GM12891 (cell line): ENCODE measurements at regions not wholly inside any gene's neighbourhood (a gene's known extent, or its start where the extent isn't known, plus 50 kb on each side); places are given as distances from the start of the nearest gene placed in this dataset.

Experiments used
- DNase-seq: peaks from one replicate; pipeline ENCODE4 v3.0.0; 2011; ENCODE audit warnings: low spot score; ENCODE audit not compliant: insufficient read length
- FAIRE-seq: peaks from 2 replicates; lab custom pipeline; 2011; peaks lifted over from hg19 to GRCh38; lab: Jason Lieb, UNC
- PAX5 ChIP-seq: IDR thresholded peaks from 2 replicates; pipeline ENCODE4 v1.6.1; 2011; ENCODE audit warnings: low read length, moderate library complexity, mild to moderate bottlenecking; ENCODE audit not compliant: insufficient read depth, severe bottlenecking
- POLR2A ChIP-seq: IDR thresholded peaks from 2 replicates; pipeline ENCODE4 v1.6.1; 2011; ENCODE audit warnings: low read depth, low read length, control low read depth
- POLR2AphosphoS5 ChIP-seq: IDR thresholded peaks from 2 replicates; pipeline ENCODE4 v1.6.1; 2011; ENCODE audit warnings: low read depth, low read length, control low read depth
- POU2F2 ChIP-seq: IDR thresholded peaks from 2 replicates; pipeline ENCODE4 v1.6.1; 2011; ENCODE audit warnings: low read depth, mild to moderate bottlenecking, control low read depth, low read length, moderate library complexity
- SPI1 ChIP-seq: IDR thresholded peaks from 2 replicates; pipeline ENCODE4 v1.6.1; 2011; ENCODE audit warnings: low read depth, low read length, control low read depth
- TAF1 ChIP-seq: IDR thresholded peaks from 2 replicates; pipeline ENCODE4 v1.6.1; 2011; ENCODE audit warnings: low read depth, low read length, control low read depth

DNA sequence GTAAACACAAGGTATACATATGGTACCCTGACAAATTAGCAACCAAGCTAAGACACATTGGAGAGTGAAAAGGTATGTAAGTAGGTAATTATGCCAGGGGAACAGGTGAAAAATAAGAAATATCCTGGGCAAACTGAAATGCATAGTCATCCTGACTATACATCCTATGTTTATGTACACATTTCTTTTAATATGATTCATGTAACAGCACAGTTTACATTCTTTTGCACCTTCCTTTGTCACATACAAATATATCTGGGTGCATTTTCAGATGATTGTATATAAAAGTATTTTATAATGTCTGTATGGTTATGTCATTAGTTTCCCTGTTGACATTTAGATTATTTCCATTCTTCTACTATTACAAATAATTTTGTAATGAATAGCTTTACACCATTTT is 1146.9 kb downstream of the EFNA5 start:
- no peak for TF ChIP-seq POLR2AphosphoS5
- TF ChIP-seq POLR2A, result no peak
- TF ChIP-seq TAF1, result no peak
- no peak for TF ChIP-seq POU2F2
- no peak for TF ChIP-seq PAX5
- TF ChIP-seq SPI1, result no peak
- DNase-seq (no peak), FAIRE-seq (no peak)

- no peak for TF ChIP-seq POU2F2
- TF ChIP-seq PAX5, result no peak
- no peak for TF ChIP-seq TAF1
- no peak for TF ChIP-seq POLR2A
- no peak for TF ChIP-seq SPI1
- no peak for TF ChIP-seq POLR2AphosphoS5
- FAIRE-seq, result no peak
- DNase-seq, result no peak
These were observed 1148.4 kb downstream of the EFNA5 start for GRCh38 chr5:106522296-106522695.

DNA sequence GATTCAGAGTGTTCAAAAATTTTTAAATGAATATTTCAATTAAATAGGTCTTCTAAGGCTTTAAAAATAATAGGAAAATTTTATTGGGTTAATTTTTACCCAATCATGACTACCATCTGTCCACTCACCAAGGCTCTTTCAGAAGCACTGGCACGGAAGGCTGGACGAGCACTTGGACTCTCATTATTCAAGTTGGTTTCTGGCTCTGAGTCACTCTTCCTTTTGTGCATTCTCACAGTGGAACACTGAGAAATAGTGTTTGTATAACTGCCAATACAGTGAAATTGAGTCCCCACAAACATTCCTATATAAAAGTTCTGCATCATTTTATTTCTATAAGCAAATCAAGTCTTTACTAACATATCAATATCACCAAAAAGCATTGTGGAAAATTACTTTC is 1149.0 kb downstream of the EFNA5 start:
- TF ChIP-seq PAX5, result no peak
- FAIRE-seq (no peak), DNase-seq (no peak)

- FAIRE-seq, result no peak
- no peak for DNase-seq
- no peak for TF ChIP-seq POU2F2
- no peak for TF ChIP-seq TAF1
- no peak for TF ChIP-seq POLR2A
- no peak for TF ChIP-seq SPI1
- TF ChIP-seq POLR2AphosphoS5, result no peak
- no peak for TF ChIP-seq PAX5
These were observed 1160.4 kb downstream of the EFNA5 start for GRCh38 chr5:106510321-106510720.

DNA sequence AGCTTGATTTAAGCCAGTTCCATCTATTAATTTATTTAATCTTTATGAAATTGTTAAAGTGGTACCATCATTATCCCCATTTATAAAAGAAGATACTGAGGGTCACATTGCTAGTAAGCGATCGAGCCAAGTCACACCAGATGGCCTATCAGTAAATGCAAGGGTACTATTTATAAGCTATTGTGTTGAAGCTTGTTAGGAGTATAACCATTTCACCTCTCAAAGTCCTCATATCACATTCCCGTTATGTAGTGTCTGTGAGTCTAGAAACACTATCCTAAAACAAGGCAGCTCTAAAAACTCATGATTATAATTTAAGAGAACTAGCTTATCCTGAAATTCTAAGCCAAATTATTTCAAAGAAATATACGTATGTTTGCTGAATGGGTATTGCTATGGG is 1161.8 kb downstream of the EFNA5 start:
- TF ChIP-seq POU2F2 (no peak), PAX5 (no peak), POLR2A (no peak), TAF1 (no peak), SPI1 (no peak)
- DNase-seq (no peak), FAIRE-seq (no peak)

- no peak for TF ChIP-seq SPI1
- no peak for TF ChIP-seq POLR2AphosphoS5
- TF ChIP-seq PAX5, result no peak
- FAIRE-seq, result no peak
- DNase-seq, result no peak
These were observed 1176.8 kb downstream of the EFNA5 start for GRCh38 chr5:106493910-106494309.

DNA sequence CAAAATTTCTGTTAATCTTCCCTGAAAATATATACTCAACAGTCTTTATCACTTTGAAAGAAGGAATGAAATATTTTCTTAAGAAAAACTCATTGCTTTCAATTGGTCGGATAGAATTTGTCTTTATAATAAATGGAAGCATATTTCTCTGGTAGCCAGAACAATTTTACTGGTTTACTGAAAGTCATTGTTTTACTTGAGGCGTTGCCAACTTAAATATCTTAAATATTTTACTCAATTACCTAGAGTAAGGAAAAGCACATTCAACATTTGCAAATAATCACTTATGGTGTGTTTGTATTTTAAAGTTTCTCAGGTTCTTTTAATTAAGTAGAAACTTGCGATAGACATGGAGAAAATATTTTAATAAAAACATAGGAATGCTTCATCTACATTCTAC is 1181.7 kb downstream of the EFNA5 start:
- no peak for TF ChIP-seq PAX5
- TF ChIP-seq POLR2A, result no peak
- no peak for TF ChIP-seq POU2F2
- no peak for TF ChIP-seq SPI1
- TF ChIP-seq TAF1, result no peak
- TF ChIP-seq POLR2AphosphoS5, result no peak
- FAIRE-seq (no peak), DNase-seq (no peak)

DNA sequence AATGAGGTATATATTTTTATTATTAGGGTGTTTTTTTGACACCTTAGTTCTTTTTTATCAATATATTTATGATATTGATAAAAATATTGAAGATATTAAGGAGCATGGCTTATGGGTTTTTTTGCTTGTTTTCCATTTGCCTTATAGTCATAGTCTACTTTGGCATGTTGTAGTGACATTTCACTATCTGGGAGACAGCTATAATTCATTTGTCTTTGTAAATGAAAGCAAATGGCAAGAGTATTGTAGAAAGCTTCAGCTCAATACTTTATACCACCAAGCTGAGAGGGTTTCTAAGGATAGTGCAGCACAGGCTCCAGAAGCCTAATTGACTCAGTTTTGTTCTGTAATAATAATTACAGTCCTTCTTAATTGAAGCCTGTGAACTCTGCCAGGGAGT is 1182.3 kb downstream of the EFNA5 start:
- TF ChIP-seq POU2F2 (no peak), PAX5 (no peak), TAF1 (no peak), POLR2AphosphoS5 (no peak), POLR2A (no peak), SPI1 (no peak)
- FAIRE-seq, result no peak
- DNase-seq, result no peak

DNA sequence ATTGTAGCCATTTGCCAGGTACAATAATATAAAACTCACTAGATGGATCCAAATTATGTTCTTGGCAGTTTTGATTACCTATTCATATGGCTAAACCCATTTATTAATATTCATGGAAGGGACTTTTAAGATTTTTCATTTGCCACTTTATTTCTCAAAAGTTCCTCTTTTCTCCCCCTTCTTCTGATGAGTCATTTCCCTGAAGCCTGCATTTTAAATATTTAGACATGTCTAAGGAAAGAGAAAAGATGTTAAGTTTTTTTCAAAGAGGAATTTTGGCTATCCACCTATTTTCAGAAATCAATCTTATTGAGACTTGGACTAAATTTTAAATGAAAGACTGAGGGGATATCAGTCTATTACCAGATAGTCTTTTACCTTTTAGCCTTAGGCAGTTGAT is 1189.4 kb downstream of the EFNA5 start:
- no peak for TF ChIP-seq POU2F2
- TF ChIP-seq PAX5, result no peak
- TF ChIP-seq SPI1, result no peak
- TF ChIP-seq POLR2AphosphoS5, result no peak
- no peak for TF ChIP-seq TAF1
- no peak for TF ChIP-seq POLR2A
- FAIRE-seq (no peak), DNase-seq (no peak)

DNA sequence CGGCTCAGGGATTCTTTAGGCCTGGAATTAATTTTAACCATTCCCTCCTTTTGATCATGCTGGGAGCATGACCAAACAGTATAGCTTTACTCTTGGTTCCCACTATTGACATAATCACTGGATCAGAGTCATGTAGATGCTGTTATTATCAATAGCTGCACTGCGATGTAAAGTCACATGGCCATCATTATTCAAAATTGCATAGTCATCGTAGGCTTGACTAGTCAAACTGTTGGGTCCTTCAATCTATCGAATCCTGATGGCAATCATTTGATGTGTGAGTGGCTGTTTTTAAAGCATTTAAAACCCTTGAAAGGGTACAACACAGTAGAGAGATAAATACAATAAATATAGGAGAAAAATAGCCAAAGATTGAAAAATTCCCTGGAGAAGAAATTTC is 1194.1 kb downstream of the EFNA5 start:
- TF ChIP-seq TAF1 (no peak), PAX5 (no peak), POLR2AphosphoS5 (no peak), POLR2A (no peak), POU2F2 (no peak), SPI1 (no peak)
- DNase-seq (no peak), FAIRE-seq (no peak)

DNA sequence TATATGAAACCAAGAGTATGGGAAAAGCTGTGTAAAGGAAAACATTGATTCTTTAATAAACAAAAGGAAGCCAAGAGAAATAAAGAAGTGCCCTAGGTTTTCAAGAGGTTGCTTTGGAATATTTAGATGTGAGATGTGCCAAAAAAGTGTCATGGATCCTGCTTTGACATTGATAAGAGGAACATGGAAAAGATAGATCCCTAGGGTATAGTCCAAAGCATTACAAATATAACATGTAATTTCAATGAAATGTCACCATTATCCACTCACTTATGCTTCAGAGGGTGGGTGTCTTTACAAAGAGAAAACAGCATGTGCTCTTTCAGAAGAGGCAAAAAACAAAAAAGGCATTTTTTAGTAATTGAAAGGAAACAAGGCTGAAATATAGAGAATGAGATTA is 1196.7 kb downstream of the EFNA5 start:
- DNase-seq (no peak), FAIRE-seq (no peak)
- no peak for TF ChIP-seq POU2F2
- no peak for TF ChIP-seq SPI1
- TF ChIP-seq POLR2A, result no peak
- TF ChIP-seq TAF1, result no peak
- TF ChIP-seq PAX5, result no peak
- TF ChIP-seq POLR2AphosphoS5, result no peak
